HepG2 (cell line): ENCODE measurements at regions not wholly inside any gene's neighbourhood (a gene's known extent, or its start where the extent isn't known, plus 50 kb on each side); places are given as distances from the start of the nearest gene placed in this dataset.

Source experiments
- ATAC-seq: fragments of 200-7000 bp; cut with Tn5 transposase; 3 replicates; pipeline ENCODE4 v1.9.1; 2020; ENCODE audit warnings: mild to moderate bottlenecking, moderate library complexity
- BruUV-seq: library from RNA; stranded (reverse); fragments of 400-500 nt; replicated peaks from 2 replicates; lab custom pipeline; 2021; lab: Mats Ljungman, UMichigan
- CTCF ChIA-PET: fragments of 300-600 bp; formaldehyde crosslinking; extraction: SDS; loops from one replicate; lab custom pipeline; 2021; ENCODE audit warnings: low total read pairs, inconsistent platforms, low intra/inter-chr PET ratio; lab: Yijun Ruan, JAX
- POLR2A ChIA-PET: fragments of 350-600 bp; sonication (Branson Sonifier 250); formaldehyde crosslinking; loops from one replicate; lab custom pipeline; 2020; ENCODE audit warnings: antibody characterized with exemption, inconsistent platforms; lab: Yijun Ruan, JAX
- DNase-seq: peaks from one replicate; pipeline ENCODE4 v3.0.0-alpha.2; 2015; ENCODE audit warnings: low spot score
- FAIRE-seq: peaks from 3 replicates; lab custom pipeline; 2011; peaks lifted over from hg19 to GRCh38; lab: Jason Lieb, UNC
- H2AFZ ChIP-seq: one replicate; pipeline ENCODE4 v1.6.1; 2011; ENCODE audit warnings: low read length, inconsistent platforms
- H3K27ac ChIP-seq: fragments of 300-600 bp; 3 replicates; pipeline ENCODE4 v1.8.0; 2011; ENCODE audit warnings: mixed run types, mild to moderate bottlenecking, mixed read lengths, low read length, inconsistent platforms; ENCODE audit not compliant: insufficient read depth; ENCODE audit errors: extremely low read length
- H3K27me3 ChIP-seq, 2 experiments: fragments of 200-600 bp in 1 of 2; 2 replicates in 1 of 2; 3 replicates in 1 of 2; pipeline versions ENCODE4 v1.6.0 to v1.8.0; 2011; ENCODE audit warnings: low read length in 2 of 2, mild to moderate bottlenecking in 2 of 2, moderate library complexity in 2 of 2, inconsistent platforms in 1 of 2; ENCODE audit not compliant: insufficient read depth in 2 of 2, control insufficient read depth in 1 of 2
- H3K36me3 ChIP-seq, 2 experiments: fragments of 200-600 bp in 1 of 2; replicated peaks in 1 of 2; 2 replicates in 1 of 2; 3 replicates in 1 of 2; pipeline versions ENCODE4 v1.5.1 to v1.8.0; 2011; ENCODE audit warnings: low read length in 2 of 2, inconsistent platforms in 1 of 2; ENCODE audit not compliant: insufficient read depth in 2 of 2, control insufficient read depth in 1 of 2
- H3K4me1 ChIP-seq: 2 replicates; pipeline ENCODE4 v1.5.1; 2012; ENCODE audit warnings: low read length, inconsistent platforms; ENCODE audit not compliant: insufficient read depth
- H3K4me2 ChIP-seq: 2 replicates; pipeline ENCODE4 v1.6.0; 2011; ENCODE audit warnings: low read depth, low read length, inconsistent platforms
- H3K4me3 ChIP-seq, 3 experiments: fragments of 200-600 bp in 1 of 3; sonication (generic), shearing (Covaris generic) in 1 of 3; replicated peaks in 1 of 3; 2 replicates each; pipeline ENCODE4 v1.5.1; 2011 to 2016; ENCODE audit warnings: low read length in 3 of 3, inconsistent platforms in 2 of 3, low read depth in 2 of 3, mild to moderate bottlenecking in 2 of 3, control low read depth in 1 of 3, mixed read lengths in 1 of 3; ENCODE audit not compliant: insufficient read depth in 1 of 3
- H3K79me2 ChIP-seq: one replicate; pipeline ENCODE4 v1.6.1; 2011; ENCODE audit warnings: low read length, inconsistent platforms; ENCODE audit not compliant: insufficient read depth
- H3K9ac ChIP-seq: 2 replicates; pipeline ENCODE4 v1.6.0; 2011; ENCODE audit warnings: mild to moderate bottlenecking, low read depth, low read length, inconsistent platforms; ENCODE audit not compliant: insufficient read depth
- H3K9me3 ChIP-seq: 2 replicates; pipeline ENCODE4 v1.5.1; 2012; ENCODE audit warnings: mild to moderate bottlenecking, low read length
- H4K20me1 ChIP-seq: 2 replicates; pipeline ENCODE4 v1.6.0; 2011; ENCODE audit warnings: inconsistent platforms, mild to moderate bottlenecking, low read length, moderate library complexity; ENCODE audit not compliant: insufficient read depth
- DR1 ChIP-seq: sonication (generic); formaldehyde crosslinking; IDR thresholded peaks from 2 replicates; pipeline ENCODE4 v1.8.0; 2021; ENCODE audit warnings: mild to moderate bottlenecking, missing genetic modification reagents, inconsistent platforms
- DRAP1 ChIP-seq: IDR thresholded peaks from 2 replicates; pipeline ENCODE4 v1.6.1; 2016; ENCODE audit warnings: missing genetic modification reagents, missing compliant biosample characterization
- KLF15 ChIP-seq: sonication (generic); formaldehyde crosslinking; IDR thresholded peaks from 2 replicates; pipeline ENCODE4 v1.8.1; 2023; ENCODE audit warnings: borderline replicate concordance, mild to moderate bottlenecking, inconsistent platforms, missing genetic modification reagents, mixed read lengths
- SALL2 ChIP-seq: sonication (generic); formaldehyde crosslinking; IDR thresholded peaks from 2 replicates; pipeline ENCODE4 v1.8.1; 2023; ENCODE audit warnings: mild to moderate bottlenecking, missing genetic modification reagents, inconsistent platforms
- YEATS4 ChIP-seq: sonication (generic); formaldehyde crosslinking; IDR thresholded peaks from 2 replicates; pipeline ENCODE4 v1.4.0; 2020; ENCODE audit warnings: missing genetic modification reagents, borderline replicate concordance
- ZNF138 ChIP-seq: sonication (generic); formaldehyde crosslinking; IDR thresholded peaks from 2 replicates; pipeline ENCODE4 v1.5.0; 2020; ENCODE audit warnings: mild to moderate bottlenecking, low read depth, missing genetic modification reagents
- ZNF496 ChIP-seq: sonication (generic); formaldehyde crosslinking; IDR thresholded peaks from 2 replicates; pipeline ENCODE4 v1.8.1; 2023; ENCODE audit warnings: mild to moderate bottlenecking, moderate library complexity, missing genetic modification reagents; ENCODE audit not compliant: insufficient replicate concordance
- ZNF558 ChIP-seq: sonication (generic); formaldehyde crosslinking; IDR thresholded peaks from 2 replicates; pipeline ENCODE4 v1.9.0; 2022; ENCODE audit warnings: mild to moderate bottlenecking, missing genetic modification reagents, borderline replicate concordance
- ZNF629 ChIP-seq: sonication (generic); formaldehyde crosslinking; conservative IDR thresholded peaks from 2 replicates; pipeline ENCODE4 v1.5.0; 2020; ENCODE audit warnings: missing genetic modification reagents
- WGBS: methylation state at CpG from one replicate; pipeline ENCODE4 v1.1.6; 2017; ENCODE audit warnings: low lambda C conversion rate; 5-methylcytosine and 5-hydroxymethylcytosine counted together
- in situ Hi-C: cut with HindIII; loops from 2 replicates; pipeline ENCODE4 v1.10.0; 2017; ENCODE audit warnings: low pct_unique_long_range_greater_than_20kb; ENCODE audit not compliant: extremely low pct_ligation_motif_present
- intact Hi-C: fragments of 100-400 bp; cut with micrococcal nuclease; formaldehyde crosslinking; loops from one replicate; pipeline ENCODE4 v1.10.0; 2022; ENCODE audit not compliant: unreplicated experiment
- TF ChIP-seq, protein P1 (sequence below): sonication (generic); formaldehyde crosslinking; IDR thresholded peaks from 2 replicates; pipeline ENCODE4 v1.5.0; 2020; ENCODE audit warnings: mild to moderate bottlenecking, missing genetic modification reagents
- TF ChIP-seq, protein P2 (sequence below): sonication (generic); formaldehyde crosslinking; IDR thresholded peaks from 2 replicates; pipeline ENCODE4 v1.4.0; 2020; ENCODE audit warnings: missing genetic modification reagents
- TF ChIP-seq, protein P3 (sequence below): sonication (generic); formaldehyde crosslinking; IDR thresholded peaks from 2 replicates; pipeline ENCODE4 v1.4.0; 2020; ENCODE audit warnings: missing genetic modification reagents

GRCh38 chr19:30096596-30097370, 154.7 kb downstream of the URI1 start:
- H3K4me2 ChIP-seq = no peak overlapping the region
- H3K36me3 ChIP-seq = no peaks in the 10 kb centered on the region
- no peak overlapping the region for H2AFZ ChIP-seq
- POLR2A ChIA-PET = no interaction called here
- no TSS peak for BruUV-seq
- H3K79me2 ChIP-seq = no peaks in the 10 kb centered on the region
- FAIRE-seq = no peak
- H3K9ac ChIP-seq = no peak overlapping the region
- H3K4me3 ChIP-seq = no peak overlapping the region
- H3K4me1 ChIP-seq = no peaks in the 10 kb centered on the region
- ATAC-seq = no peak
- TF ChIP-seq, protein P1, sequence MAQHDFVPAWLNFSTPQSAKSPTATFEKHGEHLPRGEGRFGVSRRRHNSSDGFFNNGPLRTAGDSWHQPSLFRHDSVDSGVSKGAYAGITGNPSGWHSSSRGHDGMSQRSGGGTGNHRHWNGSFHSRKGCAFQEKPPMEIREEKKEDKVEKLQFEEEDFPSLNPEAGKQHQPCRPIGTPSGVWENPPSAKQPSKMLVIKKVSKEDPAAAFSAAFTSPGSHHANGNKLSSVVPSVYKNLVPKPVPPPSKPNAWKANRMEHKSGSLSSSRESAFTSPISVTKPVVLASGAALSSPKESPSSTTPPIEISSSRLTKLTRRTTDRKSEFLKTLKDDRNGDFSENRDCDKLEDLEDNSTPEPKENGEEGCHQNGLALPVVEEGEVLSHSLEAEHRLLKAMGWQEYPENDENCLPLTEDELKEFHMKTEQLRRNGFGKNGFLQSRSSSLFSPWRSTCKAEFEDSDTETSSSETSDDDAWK = no peak
- peak; percentile 61 for TF ChIP-seq ZNF629 (CRISPR knock-in tag)
- TF ChIP-seq, all 625 proteins: peak for 1
- WGBS = 2% methylated on average over 8 of the region's 19 CpGs
- CTCF ChIA-PET = no interaction called here
- Histone ChIP-seq H3K27me3 (peaks cover 0 to 3% of the 10 kb centered on the region in 2 experiments; a peak in 3 of 5 replicates), H4K20me1 (no peaks in the 10 kb centered on the region), H3K27ac (no peak overlapping the region), H3K9me3 (no peaks in the 10 kb centered on the region)
- no peak for DNase-seq
- in situ Hi-C loops (no loop called here), intact Hi-C loops (no loop called here)

GRCh38 chr19:30097746-30098280, 155.8 kb downstream of the URI1 start:
- no peak for FAIRE-seq
- in situ Hi-C loops = no loop called here
- 29% methylated on average over 4 of the region's 9 CpGs for WGBS
- Histone ChIP-seq H3K4me1 (no peaks in the 10 kb centered on the region), H4K20me1 (no peaks in the 10 kb centered on the region), H3K27ac (no peak overlapping the region), H3K79me2 (no peaks in the 10 kb centered on the region), H3K4me2 (no peak overlapping the region), H2AFZ (no peak overlapping the region), H3K9me3 (no peaks in the 10 kb centered on the region), H3K27me3 (peaks cover 0 to 3% of the 10 kb centered on the region in 2 experiments; a peak in 3 of 5 replicates), H3K9ac (no peak overlapping the region), H3K36me3 (no peaks in the 10 kb centered on the region), H3K4me3 (no peak overlapping the region)
- intact Hi-C loops = no loop called here
- no TSS peak for BruUV-seq
- CTCF ChIA-PET = no interaction called here
- no peak for ATAC-seq
- no peak for DNase-seq
- POLR2A ChIA-PET = no interaction called here
- TF ChIP-seq, protein P2, sequence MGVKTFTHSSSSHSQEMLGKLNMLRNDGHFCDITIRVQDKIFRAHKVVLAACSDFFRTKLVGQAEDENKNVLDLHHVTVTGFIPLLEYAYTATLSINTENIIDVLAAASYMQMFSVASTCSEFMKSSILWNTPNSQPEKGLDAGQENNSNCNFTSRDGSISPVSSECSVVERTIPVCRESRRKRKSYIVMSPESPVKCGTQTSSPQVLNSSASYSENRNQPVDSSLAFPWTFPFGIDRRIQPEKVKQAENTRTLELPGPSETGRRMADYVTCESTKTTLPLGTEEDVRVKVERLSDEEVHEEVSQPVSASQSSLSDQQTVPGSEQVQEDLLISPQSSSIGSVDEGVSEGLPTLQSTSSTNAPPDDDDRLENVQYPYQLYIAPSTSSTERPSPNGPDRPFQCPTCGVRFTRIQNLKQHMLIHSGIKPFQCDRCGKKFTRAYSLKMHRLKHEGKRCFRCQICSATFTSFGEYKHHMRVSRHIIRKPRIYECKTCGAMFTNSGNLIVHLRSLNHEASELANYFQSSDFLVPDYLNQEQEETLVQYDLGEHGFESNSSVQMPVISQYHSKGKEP (CRISPR knock-in tag) = no peak
- TF ChIP-seq YEATS4 (CRISPR knock-in tag) = no peak
- no peak for TF ChIP-seq KLF15
- no peak for TF ChIP-seq DR1 (CRISPR knock-in tag)
- no peak for TF ChIP-seq DRAP1 (CRISPR knock-in tag)
- TF ChIP-seq ZNF558 = no peak
- TF ChIP-seq SALL2 = no peak
- no peak for TF ChIP-seq ZNF138 (CRISPR knock-in tag)
- no peak for TF ChIP-seq ZNF496 (CRISPR knock-in tag)
- TF ChIP-seq, protein P3, sequence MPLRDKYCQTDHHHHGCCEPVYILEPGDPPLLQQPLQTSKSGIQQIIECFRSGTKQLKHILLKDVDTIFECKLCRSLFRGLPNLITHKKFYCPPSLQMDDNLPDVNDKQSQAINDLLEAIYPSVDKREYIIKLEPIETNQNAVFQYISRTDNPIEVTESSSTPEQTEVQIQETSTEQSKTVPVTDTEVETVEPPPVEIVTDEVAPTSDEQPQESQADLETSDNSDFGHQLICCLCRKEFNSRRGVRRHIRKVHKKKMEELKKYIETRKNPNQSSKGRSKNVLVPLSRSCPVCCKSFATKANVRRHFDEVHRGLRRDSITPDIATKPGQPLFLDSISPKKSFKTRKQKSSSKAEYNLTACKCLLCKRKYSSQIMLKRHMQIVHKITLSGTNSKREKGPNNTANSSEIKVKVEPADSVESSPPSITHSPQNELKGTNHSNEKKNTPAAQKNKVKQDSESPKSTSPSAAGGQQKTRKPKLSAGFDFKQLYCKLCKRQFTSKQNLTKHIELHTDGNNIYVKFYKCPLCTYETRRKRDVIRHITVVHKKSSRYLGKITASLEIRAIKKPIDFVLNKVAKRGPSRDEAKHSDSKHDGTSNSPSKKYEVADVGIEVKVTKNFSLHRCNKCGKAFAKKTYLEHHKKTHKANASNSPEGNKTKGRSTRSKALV = no peak
